ENCODE measurements at regions not wholly inside any gene's neighbourhood (a gene's known extent, or its start where the extent isn't known, plus 50 kb on each side); places are given as distances from the start of the nearest gene placed in this dataset.
"Not testable (repeated sequence)": the region's sequence is repeated elsewhere in the genome, so short reads cannot be mapped to it uniquely, and the experiment has no call there.

DNA sequence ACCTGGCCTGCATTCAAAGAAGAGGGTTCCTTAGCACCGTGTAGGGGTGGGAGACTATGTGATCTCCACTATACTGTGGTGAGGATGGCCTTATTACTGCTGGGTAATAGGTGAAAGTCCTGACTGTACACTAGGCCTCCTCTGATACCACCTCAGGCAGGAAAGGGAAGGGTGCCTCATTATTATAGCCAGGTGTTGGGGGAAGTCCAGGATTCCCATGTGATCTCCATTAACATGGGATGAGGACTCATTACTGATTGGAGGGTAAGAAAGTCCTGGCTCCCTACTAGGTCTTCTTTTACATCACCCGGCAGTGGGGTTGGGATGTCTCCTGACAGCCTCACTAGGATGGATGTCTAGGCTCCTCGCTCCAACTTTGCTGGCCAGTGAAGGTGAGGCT, 252.1 kb downstream of the LRIG3 start:
- TF ChIP-seq, protein P1, sequence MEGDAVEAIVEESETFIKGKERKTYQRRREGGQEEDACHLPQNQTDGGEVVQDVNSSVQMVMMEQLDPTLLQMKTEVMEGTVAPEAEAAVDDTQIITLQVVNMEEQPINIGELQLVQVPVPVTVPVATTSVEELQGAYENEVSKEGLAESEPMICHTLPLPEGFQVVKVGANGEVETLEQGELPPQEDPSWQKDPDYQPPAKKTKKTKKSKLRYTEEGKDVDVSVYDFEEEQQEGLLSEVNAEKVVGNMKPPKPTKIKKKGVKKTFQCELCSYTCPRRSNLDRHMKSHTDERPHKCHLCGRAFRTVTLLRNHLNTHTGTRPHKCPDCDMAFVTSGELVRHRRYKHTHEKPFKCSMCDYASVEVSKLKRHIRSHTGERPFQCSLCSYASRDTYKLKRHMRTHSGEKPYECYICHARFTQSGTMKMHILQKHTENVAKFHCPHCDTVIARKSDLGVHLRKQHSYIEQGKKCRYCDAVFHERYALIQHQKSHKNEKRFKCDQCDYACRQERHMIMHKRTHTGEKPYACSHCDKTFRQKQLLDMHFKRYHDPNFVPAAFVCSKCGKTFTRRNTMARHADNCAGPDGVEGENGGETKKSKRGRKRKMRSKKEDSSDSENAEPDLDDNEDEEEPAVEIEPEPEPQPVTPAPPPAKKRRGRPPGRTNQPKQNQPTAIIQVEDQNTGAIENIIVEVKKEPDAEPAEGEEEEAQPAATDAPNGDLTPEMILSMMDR (IDR thresholded peaks at IDR 0.05; ENCODE audit: low read depth, low read length) = no peak
- Histone ChIP-seq H3K4me3 (ENCODE audit: low read depth, low read length) (no peak overlapping the region), H3K27me3 (no peaks in the 10 kb centered on the region), H3K9me3 (no peaks in the 10 kb centered on the region), H3K36me3 (no peaks in the 10 kb centered on the region), H3K4me1 (no peaks in the 10 kb centered on the region)
- no peak for DNase-seq

DNA sequence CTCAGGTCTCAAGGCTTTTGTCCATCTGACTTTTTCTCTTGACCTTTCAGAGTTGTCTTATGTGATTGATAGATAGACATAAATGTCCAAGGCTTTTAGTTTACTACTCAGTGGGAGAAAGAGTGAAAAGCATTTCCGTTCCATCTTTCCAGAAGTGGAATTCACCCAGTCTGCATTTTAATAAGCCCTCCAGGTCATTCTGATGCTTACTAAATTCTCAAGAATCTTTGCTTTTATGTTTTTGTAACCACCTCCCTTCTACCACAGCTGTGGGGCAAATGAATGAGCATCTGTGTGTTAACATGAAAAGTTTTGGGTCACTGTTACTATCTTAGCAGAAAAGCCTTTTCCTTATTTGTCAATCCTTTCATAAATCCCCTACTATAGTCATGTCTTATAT, 251.4 kb downstream of the LRIG3 start:
- TF ChIP-seq, protein P1 (IDR thresholded peaks at IDR 0.05; ENCODE audit: low read depth, low read length) = no peak
- Histone ChIP-seq H3K9me3 (no peaks in the 10 kb centered on the region), H3K27me3 (no peaks in the 10 kb centered on the region), H3K4me1 (no peaks in the 10 kb centered on the region), H3K4me3 (ENCODE audit: low read depth, low read length) (no peak overlapping the region), H3K36me3 (no peaks in the 10 kb centered on the region)
- DNase-seq = no peak

DNA sequence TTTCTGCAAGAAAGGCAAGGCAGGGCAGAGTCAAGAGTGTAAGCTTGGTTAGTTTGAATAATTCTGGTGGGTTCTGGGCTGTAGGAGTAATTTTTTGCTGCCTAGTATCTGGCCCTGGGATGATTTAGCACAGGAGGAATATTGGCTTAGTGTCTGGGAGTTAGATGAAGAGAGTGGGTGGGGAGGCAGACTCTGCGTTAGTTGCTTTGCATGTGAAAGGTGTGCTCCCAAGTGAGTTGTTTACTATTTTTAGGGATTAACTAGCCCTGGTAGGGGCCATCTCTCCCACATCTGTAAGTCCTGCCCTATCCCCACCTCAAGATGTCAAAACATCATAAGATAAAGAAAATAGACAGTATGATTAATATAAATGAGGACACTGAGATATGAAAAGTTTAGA, 249.7 kb downstream of the LRIG3 start:
- TF ChIP-seq, protein P1 (IDR thresholded peaks at IDR 0.05; ENCODE audit: low read depth, low read length) = no peak
- Histone ChIP-seq H3K9me3 (no peaks in the 10 kb centered on the region), H3K4me1 (no peaks in the 10 kb centered on the region), H3K4me3 (ENCODE audit: low read depth, low read length) (no peak overlapping the region), H3K27me3 (no peaks in the 10 kb centered on the region), H3K36me3 (no peaks in the 10 kb centered on the region)
- no peak for DNase-seq

DNA sequence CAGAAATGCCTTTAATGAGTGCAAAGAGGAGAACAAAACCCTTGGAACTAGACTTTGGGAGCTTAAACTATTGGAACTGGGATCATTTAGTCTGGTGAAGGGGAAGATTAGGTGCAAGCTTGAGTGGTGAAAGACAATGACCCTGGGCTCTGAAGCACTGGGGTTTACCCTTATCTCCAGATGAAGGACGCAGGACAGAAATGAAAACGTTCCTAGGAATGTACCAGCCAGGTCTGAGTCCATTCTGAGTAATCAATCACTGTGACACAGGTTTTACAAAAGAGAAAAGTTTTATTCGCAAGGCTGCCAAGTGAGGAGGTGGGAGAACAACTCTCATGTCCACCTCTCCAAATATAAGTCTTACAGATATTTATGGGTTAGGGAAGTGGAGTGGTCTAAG, 249.1 kb downstream of the LRIG3 start:
- TF ChIP-seq, protein P1 (IDR thresholded peaks at IDR 0.05; ENCODE audit: low read depth, low read length) = no peak
- no peak for DNase-seq
- Histone ChIP-seq H3K4me1 (no peaks in the 10 kb centered on the region), H3K27me3 (no peaks in the 10 kb centered on the region), H3K9me3 (no peaks in the 10 kb centered on the region), H3K36me3 (no peaks in the 10 kb centered on the region), H3K4me3 (ENCODE audit: low read depth, low read length) (no peak overlapping the region)

DNA sequence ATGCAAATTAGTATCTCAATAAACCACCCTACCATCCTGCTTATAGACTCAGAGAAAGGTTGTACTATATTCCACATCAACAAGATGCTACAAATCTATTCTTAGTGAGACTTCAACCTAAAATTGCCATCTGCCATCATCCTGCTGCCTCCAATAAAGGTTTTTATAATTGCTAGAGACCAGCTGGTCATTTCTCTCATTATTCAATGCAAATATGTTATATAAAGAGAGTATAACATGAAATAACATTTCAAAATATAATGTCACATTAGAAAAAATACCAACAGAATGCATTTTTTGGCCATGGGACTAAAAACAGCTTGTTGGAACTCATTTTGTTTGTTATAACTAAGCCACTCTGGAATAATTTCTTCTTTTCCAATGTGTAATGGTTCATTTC, 247.3 kb downstream of the LRIG3 start:
- TF ChIP-seq, protein P1 (IDR thresholded peaks at IDR 0.05; ENCODE audit: low read depth, low read length) = no peak

DNA sequence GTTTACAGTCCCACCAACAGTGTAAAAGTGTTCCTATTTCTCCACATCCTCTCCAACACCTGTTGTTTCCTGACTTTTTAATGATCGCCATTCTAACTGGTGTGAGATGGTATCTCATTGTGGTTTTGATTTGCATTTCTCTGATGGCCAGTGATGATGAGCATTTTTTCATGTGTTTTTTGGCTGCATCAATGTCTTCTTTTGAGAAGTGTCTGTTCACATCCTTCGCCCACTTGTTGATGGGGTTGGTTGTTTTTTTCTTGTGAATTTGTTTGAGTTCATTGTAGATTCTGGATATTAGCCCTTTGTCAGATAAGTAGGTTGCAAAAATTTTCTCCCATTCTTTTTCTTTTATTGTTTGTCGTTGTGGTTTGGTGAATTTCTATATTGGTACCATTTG, 242.5 kb downstream of the LRIG3 start:
- not testable (repeated sequence) for H3K36me3 ChIP-seq; H3K27me3 ChIP-seq; H3K4me3 ChIP-seq (ENCODE audit: low read depth, low read length); H3K4me1 ChIP-seq; DNase-seq; H3K9me3 ChIP-seq

More for the DNA sequence above, 247.3 kb downstream of the LRIG3 start:
- H3K9me3 ChIP-seq = no peaks in the 10 kb centered on the region
- no peaks in the 10 kb centered on the region for H3K36me3 ChIP-seq
- no peak for DNase-seq
- H3K4me1 ChIP-seq = no peaks in the 10 kb centered on the region
- H3K4me3 ChIP-seq (ENCODE audit: low read depth, low read length) = no peak overlapping the region
- no peaks in the 10 kb centered on the region for H3K27me3 ChIP-seq

DNA sequence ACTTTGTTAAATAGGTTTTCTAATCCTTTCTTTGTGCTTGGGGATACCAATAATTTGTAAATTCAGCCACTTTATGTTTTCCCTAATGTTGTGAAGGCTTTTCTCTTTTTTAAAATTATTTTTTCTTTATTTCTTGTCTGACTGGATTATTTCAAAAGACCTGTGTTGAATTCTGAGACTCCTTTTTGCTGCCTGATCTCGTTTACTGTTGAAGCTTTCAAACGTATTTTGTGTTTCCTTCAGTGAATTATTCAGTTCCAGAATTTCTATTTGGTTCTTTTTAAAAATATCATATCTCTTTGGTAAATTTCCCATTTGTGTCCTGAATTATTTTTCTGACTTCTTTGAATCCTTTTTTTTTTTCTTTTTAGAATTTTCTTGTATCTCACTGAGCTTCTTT, 241.6 kb downstream of the LRIG3 start:
- no peak for DNase-seq
- Histone ChIP-seq H3K36me3 (no peaks in the 10 kb centered on the region), H3K9me3 (no peaks in the 10 kb centered on the region; the same call in 1 of the 2 replicates), H3K4me1 (no peaks in the 10 kb centered on the region), H3K27me3 (no peaks in the 10 kb centered on the region), H3K4me3 (ENCODE audit: low read depth, low read length) (no peak overlapping the region)
- TF ChIP-seq, protein P1 (IDR thresholded peaks at IDR 0.05; ENCODE audit: low read depth, low read length) = no peak

All from BE2C (cell line).